PC-9 (cell line): ENCODE measurements at regions not wholly inside any gene's neighbourhood (a gene's known extent, or its start where the extent isn't known, plus 50 kb on each side); places are given as distances from the start of the nearest gene placed in this dataset.
"Not testable (repeated sequence)": the region's sequence is repeated elsewhere in the genome, so short reads cannot be mapped to it uniquely, and the experiment has no call there.

Experiments used
- BruUV-seq: library from RNA; stranded (reverse); fragments of 400-500 nt; replicated peaks from 2 replicates; lab custom pipeline; 2021; lab: Mats Ljungman, UMichigan
- CTCF ChIA-PET: fragments of 300-600 bp; sonication (Branson Sonifier 250); formaldehyde crosslinking; loops from one replicate; lab custom pipeline; 2022; ENCODE audit warnings: antibody characterized with exemption; lab: Charles Lee
- POLR2A ChIA-PET: fragments of 300-600 bp; sonication (Branson Sonifier 250); formaldehyde crosslinking; loops from one replicate; lab custom pipeline; 2022; ENCODE audit warnings: antibody characterized with exemption; ENCODE audit not compliant: unreplicated experiment; lab: Charles Lee
- DNase-seq, 2 experiments: peaks; one replicate each; pipeline versions ENCODE4 v3.0.0 to v3.0.0-alpha.2; 2015 to 2022; ENCODE audit warnings: mixed read lengths in 1 of 2
- H2AFZ ChIP-seq: fragments of 200-600 bp; sonication (generic); 2 replicates; pipeline ENCODE4 v1.8.1; 2017; ENCODE audit warnings: antibody characterized with exemption
- H3F3A ChIP-seq: fragments of 200-600 bp; sonication (generic); 2 replicates; pipeline ENCODE4 v1.8.1; 2017; ENCODE audit warnings: antibody characterized with exemption, mild to moderate bottlenecking, low read depth; ENCODE audit not compliant: insufficient read depth
- H3K27ac ChIP-seq: fragments of 200-600 bp; sonication (generic); 2 replicates; pipeline ENCODE4 v1.6.1; 2016; ENCODE audit warnings: mixed run types
- H3K27me3 ChIP-seq: fragments of 200-600 bp; sonication (generic); 2 replicates; pipeline ENCODE4 v1.6.1; 2016; ENCODE audit warnings: low read depth, mixed run types; ENCODE audit not compliant: insufficient read depth
- H3K36me3 ChIP-seq: fragments of 200-600 bp; sonication (generic); 2 replicates; pipeline ENCODE4 v1.6.1; 2016; ENCODE audit warnings: low read depth, mixed run types
- H3K4me1 ChIP-seq: fragments of 200-600 bp; sonication (generic); replicated peaks from 2 replicates; pipeline ENCODE4 v1.6.1; 2016; ENCODE audit warnings: mixed run types; ENCODE audit not compliant: insufficient read depth
- H3K4me2 ChIP-seq: fragments of 200-600 bp; sonication (generic); 2 replicates; pipeline ENCODE4 v1.6.1; 2017; ENCODE audit warnings: mixed run types
- H3K4me3 ChIP-seq: fragments of 200-600 bp; sonication (generic); 2 replicates; pipeline ENCODE4 v1.6.1; 2016; ENCODE audit warnings: mixed run types
- H3K79me2 ChIP-seq: fragments of 200-600 bp; sonication (generic); 2 replicates; pipeline ENCODE4 v1.6.1; 2017; ENCODE audit warnings: low read depth, mixed run types
- H3K9me2 ChIP-seq: fragments of 200-600 bp; sonication (generic); 2 replicates; pipeline ENCODE4 v1.8.1; 2017; ENCODE audit warnings: mild to moderate bottlenecking; ENCODE audit not compliant: insufficient read depth
- H3K9me3 ChIP-seq: fragments of 200-600 bp; sonication (generic); 2 replicates; pipeline ENCODE4 v1.8.1; 2016; ENCODE audit warnings: low read depth; ENCODE audit not compliant: insufficient read depth
- H4K20me1 ChIP-seq: fragments of 200-600 bp; sonication (generic); 2 replicates; pipeline ENCODE4 v1.8.1; 2017; ENCODE audit not compliant: insufficient read depth
- EZH2 ChIP-seq: fragments of 200-600 bp; sonication (generic); IDR thresholded peaks from 2 replicates; pipeline ENCODE4 v1.8.0; 2017; ENCODE audit warnings: antibody characterized with exemption, low read depth
- intact Hi-C: fragments of 100-400 bp; cut with micrococcal nuclease; formaldehyde crosslinking; loops from one replicate; pipeline ENCODE4 v1.10.0; 2022; ENCODE audit not compliant: unreplicated experiment
- TF ChIP-seq, protein P1 (sequence below): fragments of 200-600 bp; sonication (generic); conservative IDR thresholded peaks from 2 replicates; pipeline ENCODE4 v1.6.1; 2017; ENCODE audit warnings: mixed run types, antibody characterized with exemption, mild to moderate bottlenecking, moderate library complexity

DNA sequence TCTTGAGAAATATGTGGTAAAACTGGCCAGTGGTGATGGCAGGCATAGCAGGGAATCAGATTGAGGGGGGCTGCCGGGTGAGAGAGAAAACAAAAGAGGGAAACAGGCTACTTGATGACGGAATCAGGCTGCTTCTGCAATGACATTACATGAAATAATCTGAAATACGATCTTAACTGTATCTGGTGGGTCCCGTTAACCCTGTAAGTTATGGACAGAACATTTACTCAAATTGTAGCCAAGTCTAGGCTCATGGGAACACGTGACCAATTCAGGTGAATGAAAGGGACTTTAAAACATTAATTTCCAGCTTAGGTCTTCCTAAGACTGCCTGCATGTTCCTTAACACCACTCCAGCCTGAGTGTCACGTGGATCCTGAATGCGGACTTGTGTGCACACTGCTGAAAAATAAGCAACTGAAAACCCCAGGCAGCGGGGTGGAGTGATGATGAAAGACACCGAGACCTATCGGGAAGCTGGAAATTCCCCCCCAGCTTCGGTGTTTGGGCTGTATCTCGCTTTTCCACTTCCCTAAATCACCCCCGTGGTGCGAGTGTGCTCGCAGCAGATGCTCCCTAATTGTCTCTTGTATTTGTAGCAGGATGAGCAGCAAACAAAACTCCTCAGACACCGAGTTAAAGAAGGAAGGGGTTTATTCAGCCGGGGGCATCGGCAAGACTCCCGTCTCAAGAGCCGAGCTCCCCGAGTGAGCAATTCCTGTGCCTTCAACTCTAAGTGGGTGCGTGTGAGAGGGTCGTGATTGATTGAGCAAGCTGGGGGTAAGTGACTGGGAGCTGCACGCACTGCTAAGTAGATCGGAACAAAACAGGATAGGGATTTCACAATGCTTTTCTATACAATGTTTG, 145.0 kb upstream of the GRK3 start:
- no peak for TF ChIP-seq EZH2
- Histone ChIP-seq H3K79me2 (no peaks in the 10 kb centered on the region), H3K27me3 (no peaks in the 10 kb centered on the region), H3K4me1 (peaks cover 26% of the 10 kb centered on the region), H3K9me3 (no peaks in the 10 kb centered on the region), H4K20me1 (no peaks in the 10 kb centered on the region), H3F3A (peaks cover 11% of the 10 kb centered on the region; the same call in 1 of the 2 replicates), H3K36me3 (no peaks in the 10 kb centered on the region), H3K4me3 (peak overlapping the region; percentile 39; the same call in 1 of the 2 replicates), H3K27ac (no peak overlapping the region), H3K4me2 (peak overlapping the region; percentile 74), H3K9me2 (no peaks in the 10 kb centered on the region), H2AFZ (peak overlapping the region; percentile 50)
- intact Hi-C loops: no loop called here
- CTCF ChIA-PET: interaction anchor here (0.6 kb wide), 1 partner anchor 360 kb away, joined by 3 read pairs; no protein-coding TSS in a partner anchor
- no TSS peak for BruUV-seq
- POLR2A ChIA-PET: interaction anchor here (0.7 kb wide), 1 partner anchor 19 kb away, joined by 13 read pairs; no protein-coding TSS in a partner anchor
- DNase-seq: peak in 1 of 2 experiments; percentile 49

DNA sequence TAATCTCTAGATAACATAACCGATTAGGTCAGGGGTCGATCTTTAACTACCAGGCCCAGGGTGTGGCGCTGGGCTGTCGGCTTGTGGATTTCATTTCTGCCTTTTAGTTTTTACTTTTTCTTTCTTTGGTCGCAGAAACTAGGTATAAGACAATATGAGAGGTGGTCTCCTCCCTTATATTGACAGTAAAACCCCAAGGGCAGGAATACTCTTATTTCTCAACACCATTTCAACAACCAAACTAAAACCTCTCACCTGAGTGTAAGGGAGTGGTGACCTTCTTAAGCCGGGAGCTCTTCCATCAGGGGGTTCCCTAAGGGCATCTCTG, 144.4 kb upstream of the GRK3 start:
- peaks cover 11% of the 10 kb centered on the region; the same call in 1 of the 2 replicates for H3F3A ChIP-seq
- DNase-seq, H3K27me3 ChIP-seq, H3K79me2 ChIP-seq, POLR2A ChIA-PET, H3K9me2 ChIP-seq, H3K9me3 ChIP-seq, H4K20me1 ChIP-seq, H3K27ac ChIP-seq, intact Hi-C loops, H3K36me3 ChIP-seq, BruUV-seq: not testable (repeated sequence)
- H3K4me2 ChIP-seq: peak overlapping the region; percentile 74
- H3K4me3 ChIP-seq: peak overlapping the region; percentile 39; the same call in 1 of the 2 replicates
- peak overlapping the region; percentile 50; the same call in 1 of the 2 replicates for H2AFZ ChIP-seq
- CTCF ChIA-PET: interaction anchor here (0.6 kb wide), 1 partner anchor 360 kb away, joined by 3 read pairs; no protein-coding TSS in a partner anchor
- peaks cover 26% of the 10 kb centered on the region for H3K4me1 ChIP-seq

DNA sequence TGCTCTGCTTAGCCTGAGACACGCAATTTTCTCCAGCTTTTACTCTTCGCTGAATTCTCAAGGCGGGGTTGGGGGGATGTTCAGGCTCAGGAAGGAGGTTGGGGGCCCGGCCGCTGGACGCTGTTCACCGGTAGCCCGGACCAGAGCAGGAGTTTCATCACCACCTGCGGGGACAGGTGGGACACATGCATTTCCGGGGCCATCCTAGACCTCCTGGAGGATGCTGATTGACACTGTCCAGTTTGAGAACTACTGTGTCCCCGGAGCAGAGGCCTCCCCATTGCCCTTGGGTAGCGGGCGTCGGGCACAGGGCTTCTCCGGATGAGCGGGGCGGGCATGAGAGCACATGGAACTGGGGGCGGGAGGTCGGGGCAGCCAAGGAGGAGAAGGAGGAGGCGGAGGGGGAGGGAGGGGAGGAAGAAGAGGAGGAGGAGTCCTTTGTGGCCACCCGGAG, 144.0 kb upstream of the GRK3 start:
- H3F3A ChIP-seq: peaks cover 11% of the 10 kb centered on the region; the same call in 1 of the 2 replicates
- no peaks in the 10 kb centered on the region for H3K79me2 ChIP-seq
- no peaks in the 10 kb centered on the region for H3K9me3 ChIP-seq
- peak overlapping the region; percentile 74 for H3K4me2 ChIP-seq
- no peak overlapping the region for H3K27ac ChIP-seq
- H3K4me1 ChIP-seq: peaks cover 22% of the 10 kb centered on the region
- no peak overlapping the region for H2AFZ ChIP-seq
- ChIA-PET CTCF (interaction anchor here (0.6 kb wide), 1 partner anchor 359 kb away, joined by 3 read pairs; no protein-coding TSS in a partner anchor), POLR2A (no interaction called here)
- H4K20me1 ChIP-seq: no peaks in the 10 kb centered on the region
- TF ChIP-seq EZH2: no peak
- TF ChIP-seq, protein P1, sequence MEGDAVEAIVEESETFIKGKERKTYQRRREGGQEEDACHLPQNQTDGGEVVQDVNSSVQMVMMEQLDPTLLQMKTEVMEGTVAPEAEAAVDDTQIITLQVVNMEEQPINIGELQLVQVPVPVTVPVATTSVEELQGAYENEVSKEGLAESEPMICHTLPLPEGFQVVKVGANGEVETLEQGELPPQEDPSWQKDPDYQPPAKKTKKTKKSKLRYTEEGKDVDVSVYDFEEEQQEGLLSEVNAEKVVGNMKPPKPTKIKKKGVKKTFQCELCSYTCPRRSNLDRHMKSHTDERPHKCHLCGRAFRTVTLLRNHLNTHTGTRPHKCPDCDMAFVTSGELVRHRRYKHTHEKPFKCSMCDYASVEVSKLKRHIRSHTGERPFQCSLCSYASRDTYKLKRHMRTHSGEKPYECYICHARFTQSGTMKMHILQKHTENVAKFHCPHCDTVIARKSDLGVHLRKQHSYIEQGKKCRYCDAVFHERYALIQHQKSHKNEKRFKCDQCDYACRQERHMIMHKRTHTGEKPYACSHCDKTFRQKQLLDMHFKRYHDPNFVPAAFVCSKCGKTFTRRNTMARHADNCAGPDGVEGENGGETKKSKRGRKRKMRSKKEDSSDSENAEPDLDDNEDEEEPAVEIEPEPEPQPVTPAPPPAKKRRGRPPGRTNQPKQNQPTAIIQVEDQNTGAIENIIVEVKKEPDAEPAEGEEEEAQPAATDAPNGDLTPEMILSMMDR: no peak
- BruUV-seq: no TSS peak
- no peak for DNase-seq
- no peaks in the 10 kb centered on the region for H3K9me2 ChIP-seq
- peak overlapping the region; percentile 39; the same call in 1 of the 2 replicates for H3K4me3 ChIP-seq
- intact Hi-C loops: no loop called here
- no peaks in the 10 kb centered on the region for H3K36me3 ChIP-seq
- no peaks in the 10 kb centered on the region for H3K27me3 ChIP-seq
